Muscle of leg (tissue), 3 donors: ENCODE measurements at regions not wholly inside any gene's neighbourhood (a gene's known extent, or its start where the extent isn't known, plus 50 kb on each side); places are given as distances from the start of the nearest gene placed in this dataset.

ENCODE experiments used
- DNase-seq: peaks from one replicate; pipeline ENCODE4 v3.0.0; 2013
- H3K27ac ChIP-seq: one replicate; pipeline ENCODE4 v1.5.1; 2013; ENCODE audit warnings: mild to moderate bottlenecking, low read length, control low read depth
- H3K27me3 ChIP-seq: one replicate; pipeline ENCODE4 v1.6.1; 2013; ENCODE audit warnings: low read length; ENCODE audit not compliant: control insufficient read depth, insufficient read depth
- H3K36me3 ChIP-seq: one replicate; pipeline ENCODE4 v1.6.1; 2013; ENCODE audit warnings: low read length; ENCODE audit not compliant: control insufficient read depth, insufficient read depth
- H3K4me1 ChIP-seq: one replicate; pipeline ENCODE4 v1.6.1; 2013; ENCODE audit warnings: low read length; ENCODE audit not compliant: control insufficient read depth, insufficient read depth
- H3K4me3 ChIP-seq: one replicate; pipeline ENCODE4 v1.5.1; 2013; ENCODE audit warnings: low read length, control low read depth
- H3K9me3 ChIP-seq: replicated peaks from 2 replicates; pipeline ENCODE4 v1.6.1; 2013; ENCODE audit warnings: low read depth, low read length; ENCODE audit not compliant: control insufficient read depth
- WGBS: methylation state at CpG from one replicate; pipeline ENCODE4 v1.1.5; 2013; ENCODE audit warnings: missing lambda C conversion rate; ENCODE audit not compliant: insufficient coverage; 5-methylcytosine and 5-hydroxymethylcytosine counted together

- peak; percentile 24 for DNase-seq
- Histone ChIP-seq H3K4me3 (no peak overlapping the region), H3K27ac (no peak overlapping the region), H3K27me3 (peaks cover 8% of the 10 kb centered on the region), H3K36me3 (no peaks in the 10 kb centered on the region), H3K9me3 (no peaks in the 10 kb centered on the region), H3K4me1 (no peaks in the 10 kb centered on the region)
- 50% methylated on average over 3 of the region's 7 CpGs for WGBS
Observed at GRCh38 chr1:112040891-112041740, 51.6 kb upstream of the KCND3 start.

- no peaks in the 10 kb centered on the region for H3K36me3 ChIP-seq
- no peaks in the 10 kb centered on the region for H3K9me3 ChIP-seq
- DNase-seq, result no peak
- H3K4me3 ChIP-seq, result no peak overlapping the region
- H3K27me3 ChIP-seq, result peaks cover 5% of the 10 kb centered on the region
- H3K4me1 ChIP-seq, result peaks cover 2% of the 10 kb centered on the region
- no peak overlapping the region for H3K27ac ChIP-seq
Observed at GRCh38 chr1:112043901-112044300, 54.4 kb upstream of the KCND3 start.

- 78% methylated on average over 2 of the region's 3 CpGs for WGBS
- H3K9me3 ChIP-seq, result no peaks in the 10 kb centered on the region
- no peak overlapping the region for H3K27ac ChIP-seq
- no peak for DNase-seq
- H3K4me3 ChIP-seq, result no peak overlapping the region
- no peaks in the 10 kb centered on the region for H3K36me3 ChIP-seq
- peaks cover 2% of the 10 kb centered on the region for H3K4me1 ChIP-seq
- H3K27me3 ChIP-seq, result peaks cover 5% of the 10 kb centered on the region
Observed at GRCh38 chr1:112044745-112045144, 55.3 kb upstream of the KCND3 start.

- Histone ChIP-seq H3K27ac (no peak overlapping the region), H3K4me1 (peaks cover 2% of the 10 kb centered on the region), H3K9me3 (no peaks in the 10 kb centered on the region), H3K4me3 (no peak overlapping the region), H3K36me3 (no peaks in the 10 kb centered on the region), H3K27me3 (peaks cover 8% of the 10 kb centered on the region)
- WGBS, result 42% methylated on average over 1 of the region's 2 CpGs
- no peak for DNase-seq
Observed at GRCh38 chr1:112046630-112047029, 57.2 kb upstream of the KCND3 start.

GRCh38 chr1:112048421-112048820 is 59.0 kb upstream of the KCND3 start:
- H3K27me3 ChIP-seq, result peaks cover 3% of the 10 kb centered on the region
- no peak overlapping the region for H3K4me3 ChIP-seq
- no peaks in the 10 kb centered on the region for H3K36me3 ChIP-seq
- H3K9me3 ChIP-seq, result no peaks in the 10 kb centered on the region
- peaks cover 2% of the 10 kb centered on the region for H3K4me1 ChIP-seq
- 20% methylated on average over 1 of the region's 1 CpG for WGBS
- no peak overlapping the region for H3K27ac ChIP-seq
- DNase-seq, result peak; percentile 63

- peak; percentile 17 for DNase-seq
- Histone ChIP-seq H3K4me3 (no peak overlapping the region), H3K27me3 (peaks cover 5% of the 10 kb centered on the region), H3K9me3 (no peaks in the 10 kb centered on the region), H3K36me3 (no peaks in the 10 kb centered on the region), H3K27ac (no peak overlapping the region), H3K4me1 (no peaks in the 10 kb centered on the region)
- WGBS, result no CpG with 5 or more reads among the region's 2 CpGs
Observed at GRCh38 chr1:112054510-112054909, 65.0 kb upstream of the KCND3 start.

GRCh38 chr1:112056354-112056753 is 66.9 kb upstream of the KCND3 start:
- peaks cover 2% of the 10 kb centered on the region for H3K27me3 ChIP-seq
- no peak overlapping the region for H3K27ac ChIP-seq
- H3K9me3 ChIP-seq, result no peaks in the 10 kb centered on the region
- H3K36me3 ChIP-seq, result no peaks in the 10 kb centered on the region
- DNase-seq, result no peak
- H3K4me1 ChIP-seq, result no peaks in the 10 kb centered on the region
- WGBS, result 68% methylated on average over 3 of the region's 5 CpGs
- H3K4me3 ChIP-seq, result no peak overlapping the region

GRCh38 chr1:112057736-112058135 is 68.3 kb upstream of the KCND3 start:
- Histone ChIP-seq H3K27me3 (peaks cover 2% of the 10 kb centered on the region), H3K4me3 (no peak overlapping the region), H3K36me3 (no peaks in the 10 kb centered on the region), H3K27ac (no peak overlapping the region), H3K9me3 (no peaks in the 10 kb centered on the region), H3K4me1 (no peaks in the 10 kb centered on the region)
- no peak for DNase-seq
- WGBS, result 62% methylated on average over 4 of the region's 5 CpGs

- Histone ChIP-seq H3K27me3 (peaks cover 3% of the 10 kb centered on the region), H3K36me3 (no peaks in the 10 kb centered on the region), H3K9me3 (no peaks in the 10 kb centered on the region), H3K4me1 (no peaks in the 10 kb centered on the region), H3K4me3 (no peak overlapping the region), H3K27ac (no peak overlapping the region)
- 72% methylated on average over 6 of the region's 7 CpGs for WGBS
- DNase-seq, result no peak
Observed at GRCh38 chr1:112058815-112059450, 69.5 kb upstream of the KCND3 start.

- WGBS, result 83% methylated on average over 5 of the region's 6 CpGs
- no peak for DNase-seq
Observed at GRCh38 chr1:112059679-112060078, 70.2 kb upstream of the KCND3 start.

More at GRCh38 chr1:112059679-112060078, 70.2 kb upstream of the KCND3 start:
- no peak overlapping the region for H3K4me3 ChIP-seq
- H3K36me3 ChIP-seq, result no peaks in the 10 kb centered on the region
- no peaks in the 10 kb centered on the region for H3K9me3 ChIP-seq
- no peak overlapping the region for H3K27ac ChIP-seq
- no peaks in the 10 kb centered on the region for H3K4me1 ChIP-seq
- H3K27me3 ChIP-seq, result peaks cover 4% of the 10 kb centered on the region
